Testis (tissue), 2 donors: ENCODE measurements at regions not wholly inside any gene's neighbourhood (a gene's known extent, or its start where the extent isn't known, plus 50 kb on each side); places are given as distances from the start of the nearest gene placed in this dataset.

Experiments used
- DNase-seq: peaks from one replicate; pipeline ENCODE4 v3.0.0-alpha.2; 2019
- H3K27ac ChIP-seq, 2 donors: fragments of 200-600 bp; sonication (generic); one replicate each; pipeline ENCODE4 v1.5.1; 2019
- H3K27me3 ChIP-seq: fragments of 200-600 bp; sonication (generic); one replicate; pipeline ENCODE4 v1.5.1; 2019
- H3K36me3 ChIP-seq: fragments of 200-600 bp; sonication (generic); one replicate; pipeline ENCODE4 v1.5.1; 2017; ENCODE audit warnings: low read depth; ENCODE audit errors: missing control alignments
- H3K4me1 ChIP-seq: fragments of 200-600 bp; sonication (generic); one replicate; pipeline ENCODE4 v1.5.1; 2019
- H3K4me3 ChIP-seq, 2 donors: fragments of 200-600 bp; sonication (generic); one replicate each; pipeline ENCODE4 v1.5.1; 2017 to 2019
- H3K9me3 ChIP-seq: fragments of 200-600 bp; sonication (generic); one replicate; pipeline ENCODE4 v1.5.1; 2017
- POLR2A ChIP-seq: fragments of 450-650 bp; IDR thresholded peaks from one replicate; pipeline ENCODE4 v1.6.1; 2017; ENCODE audit warnings: antibody characterized with exemption, mild to moderate bottlenecking, moderate library complexity
- whole genome bisulfite sequencing, 2 donors: methylation state at CpG; one replicate each; pipeline ENCODE4 v1.1.5; 2018; 5-methylcytosine and 5-hydroxymethylcytosine counted together
- intact Hi-C: fragments of 100-400 bp; cut with DNase I; formaldehyde crosslinking; loops from one replicate; pipeline ENCODE4 v1.15.1; 2023; ENCODE audit warnings: low total_unique reads
- TF ChIP-seq, protein P1 (sequence below), 3 experiments: fragments of 450-650 bp in 2 of 3; fragments of 200-600 bp in 1 of 3; sonication (generic) in 1 of 3; IDR thresholded peaks; one replicate each; pipeline ENCODE4 v1.5.1; 2016 to 2019; ENCODE audit warnings: antibody characterized with exemption in 3 of 3, mild to moderate bottlenecking in 2 of 3, moderate library complexity in 1 of 3

DNA sequence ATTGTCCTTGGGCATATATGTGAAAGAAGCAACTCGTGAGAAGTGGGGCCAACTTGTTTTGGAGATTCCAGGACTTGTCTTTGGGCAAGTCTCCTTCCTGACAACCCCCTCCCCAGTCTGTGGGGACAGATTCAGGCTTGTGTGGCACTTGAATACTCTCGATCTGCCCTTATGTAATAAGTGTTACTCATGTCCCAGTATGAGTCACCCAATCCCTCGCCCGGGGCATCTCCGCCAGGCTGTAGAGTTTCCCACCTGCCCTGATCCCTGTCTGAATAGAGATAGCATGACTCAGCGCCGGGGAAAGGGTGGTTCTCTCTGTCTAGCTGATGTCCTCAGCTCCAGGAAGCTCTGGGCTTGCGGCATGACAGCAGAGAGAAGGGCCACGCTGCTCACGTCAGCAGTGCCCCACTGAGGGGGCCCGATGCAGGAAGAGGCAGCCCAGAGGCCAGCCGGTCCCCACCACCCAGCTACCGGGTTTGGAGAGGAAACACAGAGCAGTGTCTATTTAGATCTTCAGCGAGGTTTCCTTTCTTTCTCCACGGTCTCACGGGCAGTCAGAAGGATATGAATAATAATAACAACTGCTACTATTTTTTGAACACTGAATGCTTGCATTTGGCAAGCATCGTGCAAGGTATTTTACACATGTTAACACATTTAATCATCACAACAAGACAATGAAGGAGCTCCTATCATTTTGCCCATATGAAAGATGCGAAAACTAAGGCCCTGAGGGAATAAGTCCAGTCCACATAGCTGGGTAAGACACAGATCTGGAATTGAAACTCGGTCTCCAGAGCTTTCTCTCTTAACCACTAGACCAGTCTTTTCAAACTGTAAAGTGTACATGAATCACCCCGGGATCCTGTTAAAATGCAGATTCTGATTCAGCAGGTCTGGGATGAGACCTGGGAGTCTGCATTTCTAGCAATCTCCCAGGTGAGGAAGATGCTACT, 426.7 kb upstream of the MAF start:
- Histone ChIP-seq H3K36me3 (no peaks in the 10 kb centered on the region), H3K27me3 (no peaks in the 10 kb centered on the region), H3K4me3 (no peak overlapping the region), H3K9me3 (no peaks in the 10 kb centered on the region), H3K27ac (no peak overlapping the region), H3K4me1 (peaks cover 4% of the 10 kb centered on the region)
- peak; percentile 26 for DNase-seq
- 80 to 84% methylated on average over 10 to 20 of the region's 20 CpGs for WGBS, 2 donors
- intact Hi-C loops = no loop called here
- TF ChIP-seq, protein P1, sequence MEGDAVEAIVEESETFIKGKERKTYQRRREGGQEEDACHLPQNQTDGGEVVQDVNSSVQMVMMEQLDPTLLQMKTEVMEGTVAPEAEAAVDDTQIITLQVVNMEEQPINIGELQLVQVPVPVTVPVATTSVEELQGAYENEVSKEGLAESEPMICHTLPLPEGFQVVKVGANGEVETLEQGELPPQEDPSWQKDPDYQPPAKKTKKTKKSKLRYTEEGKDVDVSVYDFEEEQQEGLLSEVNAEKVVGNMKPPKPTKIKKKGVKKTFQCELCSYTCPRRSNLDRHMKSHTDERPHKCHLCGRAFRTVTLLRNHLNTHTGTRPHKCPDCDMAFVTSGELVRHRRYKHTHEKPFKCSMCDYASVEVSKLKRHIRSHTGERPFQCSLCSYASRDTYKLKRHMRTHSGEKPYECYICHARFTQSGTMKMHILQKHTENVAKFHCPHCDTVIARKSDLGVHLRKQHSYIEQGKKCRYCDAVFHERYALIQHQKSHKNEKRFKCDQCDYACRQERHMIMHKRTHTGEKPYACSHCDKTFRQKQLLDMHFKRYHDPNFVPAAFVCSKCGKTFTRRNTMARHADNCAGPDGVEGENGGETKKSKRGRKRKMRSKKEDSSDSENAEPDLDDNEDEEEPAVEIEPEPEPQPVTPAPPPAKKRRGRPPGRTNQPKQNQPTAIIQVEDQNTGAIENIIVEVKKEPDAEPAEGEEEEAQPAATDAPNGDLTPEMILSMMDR (IDR thresholded peaks at IDR 0.05) = no peak
- no peak for TF ChIP-seq POLR2A

DNA sequence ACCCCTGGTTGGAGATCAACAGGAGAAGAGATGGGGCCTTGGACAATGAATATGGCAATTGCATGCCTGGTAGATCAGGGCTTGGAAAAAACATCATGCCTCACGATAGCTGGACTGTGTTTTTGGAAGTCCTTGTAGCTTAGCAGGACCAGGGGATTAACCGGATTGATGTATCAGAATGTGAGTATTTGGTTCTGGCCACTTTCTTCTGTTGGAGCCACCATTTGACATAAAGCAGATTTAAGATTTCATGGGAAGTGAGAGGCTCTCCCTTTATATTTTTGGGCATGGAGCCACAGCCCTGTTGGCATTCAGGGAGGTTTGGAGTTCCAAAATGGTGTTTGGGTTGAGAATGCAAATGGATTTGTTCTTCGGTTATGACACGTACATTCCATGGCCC, 424.7 kb upstream of the MAF start:
- no peak for TF ChIP-seq POLR2A
- TF ChIP-seq, protein P1 (IDR thresholded peaks at IDR 0.05) = no peak
- DNase-seq = no peak
- intact Hi-C loops = no loop called here
- Histone ChIP-seq H3K36me3 (no peaks in the 10 kb centered on the region), H3K27me3 (no peaks in the 10 kb centered on the region), H3K4me1 (peaks cover 4% of the 10 kb centered on the region), H3K9me3 (no peaks in the 10 kb centered on the region), H3K4me3 (no peak overlapping the region), H3K27ac (no peak overlapping the region)
- 94 to 96% methylated on average over 4 of the region's 4 CpGs for WGBS, 2 donors

DNA sequence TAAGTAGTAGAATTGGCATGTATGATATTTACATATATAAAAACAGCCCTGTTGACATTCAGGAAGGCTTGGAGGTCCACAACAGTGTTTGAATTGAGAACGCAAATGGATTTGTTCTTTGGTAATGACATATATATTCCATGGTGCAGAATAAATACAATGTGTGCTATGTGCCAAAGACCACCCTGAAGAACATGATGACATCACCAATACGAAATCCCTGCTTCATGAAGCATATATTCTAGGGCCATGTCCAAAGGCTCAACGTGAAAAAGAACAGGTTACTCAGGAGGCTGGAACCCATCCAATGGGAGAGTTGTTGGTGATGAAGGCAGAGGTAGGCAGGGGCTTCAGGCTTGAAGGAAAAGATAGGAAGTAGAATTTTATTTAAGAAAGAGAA, 423.9 kb upstream of the MAF start:
- DNase-seq = no peak
- Histone ChIP-seq H3K9me3 (no peaks in the 10 kb centered on the region), H3K27ac (peak overlapping the region in 1 of 2 donors; percentile 28), H3K4me3 (no peak overlapping the region), H3K4me1 (peaks cover 4% of the 10 kb centered on the region), H3K36me3 (no peaks in the 10 kb centered on the region), H3K27me3 (no peaks in the 10 kb centered on the region)
- 87 to 94% methylated on average over 3 of the region's 3 CpGs for WGBS, 2 donors
- intact Hi-C loops = no loop called here
- TF ChIP-seq, protein P1 (IDR thresholded peaks at IDR 0.05) = no peak
- TF ChIP-seq POLR2A = no peak

DNA sequence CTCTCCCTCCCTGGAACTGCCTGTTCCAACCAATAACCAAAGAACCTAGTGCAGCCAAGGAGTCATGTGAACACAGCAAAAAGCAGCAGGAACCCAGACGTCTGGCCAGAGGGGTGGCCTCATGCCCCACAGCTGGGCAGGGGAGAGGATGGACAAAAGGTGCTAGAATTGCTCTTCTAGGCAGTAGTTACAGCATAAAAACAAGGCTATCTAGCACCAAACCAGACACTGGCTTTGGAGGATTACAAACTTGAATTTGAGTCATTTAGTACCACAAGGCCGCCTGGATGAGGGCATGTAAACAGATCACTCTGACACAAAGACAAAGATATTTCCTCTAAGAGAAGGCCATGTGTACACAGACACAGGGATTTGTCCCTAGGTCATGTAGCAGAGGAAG, 423.3 kb upstream of the MAF start:
- DNase-seq = peak; percentile 59
- no peak for TF ChIP-seq POLR2A
- TF ChIP-seq, protein P1 (IDR thresholded peaks at IDR 0.05) = no peak
- 49 to 67% methylated on average over 2 of the region's 2 CpGs for WGBS, 2 donors
- Histone ChIP-seq H3K27me3 (no peaks in the 10 kb centered on the region), H3K4me1 (peaks cover 4% of the 10 kb centered on the region), H3K27ac (peak overlapping the region in 1 of 2 donors; percentile 28), H3K9me3 (no peaks in the 10 kb centered on the region), H3K36me3 (no peaks in the 10 kb centered on the region), H3K4me3 (no peak overlapping the region)
- intact Hi-C loops = no loop called here
